ENCODE measurements at regions not wholly inside any gene's neighbourhood (a gene's known extent, or its start where the extent isn't known, plus 50 kb on each side); places are given as distances from the start of the nearest gene placed in this dataset.

GRCh38 chr12:92002673-92003382 lies 142.8 kb downstream of the BTG1 start:
- TF ChIP-seq POLR2A (IDR thresholded peaks at IDR 0.05) (no peak), CTCF (IDR thresholded peaks at IDR 0.05) (no peak)
